ENCODE measurements at regions not wholly inside any gene's neighbourhood (a gene's known extent, or its start where the extent isn't known, plus 50 kb on each side); places are given as distances from the start of the nearest gene placed in this dataset.

DNA sequence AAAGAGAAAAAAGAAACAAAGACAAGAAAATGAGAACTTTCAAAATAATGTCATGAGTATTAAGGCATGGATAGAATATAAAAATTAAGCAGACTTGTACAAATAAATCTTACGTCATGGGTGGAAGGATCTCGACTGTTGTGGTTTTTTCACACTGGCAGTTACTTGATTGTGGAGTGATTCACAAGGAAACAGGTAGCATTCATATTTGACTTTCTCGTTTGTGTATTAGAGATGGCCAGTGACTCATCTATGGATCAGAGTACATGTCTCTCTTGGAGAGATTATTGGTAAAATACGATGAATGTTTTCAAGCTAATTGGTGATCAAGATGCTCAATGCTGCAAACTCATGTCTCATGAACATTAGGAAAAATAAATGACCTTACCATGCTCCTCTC lies 564.3 kb downstream of the GATA3 start:
- TF ChIP-seq POLR2AphosphoS5 (IDR thresholded peaks at IDR 0.05; ENCODE audit: insufficient read depth in 1 of 2, low read depth in 1 of 2) (peak in 1 of 2 donors; percentile 57), POLR2A (IDR thresholded peaks at IDR 0.05) (no peak)
